ENCODE measurements at regions not wholly inside any gene's neighbourhood (a gene's known extent, or its start where the extent isn't known, plus 50 kb on each side); places are given as distances from the start of the nearest gene placed in this dataset.

DNA sequence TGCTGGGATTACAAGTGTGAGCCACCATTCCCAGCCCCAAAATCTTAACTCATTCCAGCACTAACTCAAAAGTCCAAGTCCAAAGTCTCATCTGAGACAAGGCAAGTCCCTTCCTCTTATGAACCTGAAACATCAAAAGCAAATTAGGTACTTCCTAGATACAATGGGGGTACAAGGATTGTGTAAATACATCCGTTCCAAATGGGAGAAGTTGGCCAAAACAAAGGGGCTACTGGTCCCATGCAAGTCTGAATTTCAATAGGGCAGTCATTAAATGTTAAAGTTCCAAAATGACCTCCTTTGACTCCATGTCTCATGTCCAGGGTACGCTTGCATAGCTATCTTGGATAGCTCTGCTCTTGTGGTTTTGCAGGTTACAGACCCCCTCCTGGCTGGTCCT lies 94.7 kb upstream of the PPM1H start:
- Histone ChIP-seq H3K27ac (ENCODE audit: insufficient read depth, low read depth, low read length) (no peak overlapping the region), H4K20me1 (replicated peaks; ENCODE audit: control insufficient read depth, extremely low read depth, insufficient read depth, low read length) (no peaks in the 10 kb centered on the region), H2AFZ (ENCODE audit: low read depth, low read length) (no peak overlapping the region), H3K36me3 (ENCODE audit: control insufficient read depth in 2 of 2, extremely low read depth in 1 of 2, insufficient read depth in 2 of 2, low read length in 2 of 2) (no peaks in the 10 kb centered on the region), H3K27me3 (ENCODE audit: control insufficient read depth in 2 of 2, insufficient read depth in 2 of 2, low read length in 2 of 2) (peaks cover 0 to 4% of the 10 kb centered on the region in 2 experiments), H3K79me2 (ENCODE audit: control insufficient read depth, insufficient read depth, low read length) (no peaks in the 10 kb centered on the region), H3K4me3 (replicated peaks in 1 of 3; ENCODE audit: insufficient read depth in 1 of 3, low read depth in 1 of 3, low read length in 3 of 3) (no peak overlapping the region), H3K9me1 (replicated peaks; ENCODE audit: control insufficient read depth, extremely low read depth, insufficient read depth, low read length) (no peaks in the 10 kb centered on the region), H3K4me2 (ENCODE audit: insufficient read depth, low read length) (no peak overlapping the region), H3K4me1 (ENCODE audit: control insufficient read depth, extremely low read depth, insufficient read depth, low read length) (no peaks in the 10 kb centered on the region), H3K9ac (replicated peaks; ENCODE audit: extremely low read depth, insufficient read depth, low read length) (no peak overlapping the region), H3K9me3 (replicated peaks; ENCODE audit: control insufficient read depth, insufficient read depth, low read length) (no peaks in the 10 kb centered on the region)
- dilution Hi-C loops (cut with MboI; ENCODE audit: extremely low pct_ligation_motif_present, low sequenced_read_pairs) = no loop called here
- BruUV-seq (replicated peaks) = no TSS peak
- no peak for DNase-seq (ENCODE audit: low read depth, low spot score)
- intact Hi-C loops (cut with micrococcal nuclease) = no loop called here
- POLR2A ChIA-PET = no interaction called here
- no peak for FAIRE-seq
- TF ChIP-seq POLR2AphosphoS5 (IDR thresholded peaks at IDR 0.05; ENCODE audit: insufficient read depth, low read depth, low read length) (no peak), EZH2 (IDR thresholded peaks at IDR 0.05; ENCODE audit: borderline replicate concordance, low read depth, low read length, severe bottlenecking) (no peak), FOS (IDR thresholded peaks at IDR 0.05; ENCODE audit: borderline replicate concordance, insufficient read depth, low read length) (no peak), JUN (IDR thresholded peaks at IDR 0.05; ENCODE audit: borderline replicate concordance, insufficient read depth, insufficient read length, low read depth) (no peak), POLR2A (IDR thresholded peaks at IDR 0.05; ENCODE audit: low read depth, low read length) (no peak), GATA2 (IDR thresholded peaks at IDR 0.05; ENCODE audit: insufficient read depth, insufficient read length, low read depth, low read length) (no peak), MYC (IDR thresholded peaks at IDR 0.05; ENCODE audit: low read depth, low read length) (no peak), MAX (IDR thresholded peaks at IDR 0.05; ENCODE audit: insufficient read depth, insufficient read length) (no peak), CTCF (IDR thresholded peaks at IDR 0.05; ENCODE audit: extremely low read depth in 1 of 2, insufficient read depth in 1 of 2, low read depth in 1 of 2, low read length in 2 of 2) (no peak)
- CTCF ChIA-PET = no interaction called here

Data from endothelial cell of umbilical vein (primary cell).